ENCODE measurements at regions not wholly inside any gene's neighbourhood (a gene's known extent, or its start where the extent isn't known, plus 50 kb on each side); places are given as distances from the start of the nearest gene placed in this dataset.
A peak's percentile ranks its signal among the peaks of the same experiment; 100 is the strongest.

DNA sequence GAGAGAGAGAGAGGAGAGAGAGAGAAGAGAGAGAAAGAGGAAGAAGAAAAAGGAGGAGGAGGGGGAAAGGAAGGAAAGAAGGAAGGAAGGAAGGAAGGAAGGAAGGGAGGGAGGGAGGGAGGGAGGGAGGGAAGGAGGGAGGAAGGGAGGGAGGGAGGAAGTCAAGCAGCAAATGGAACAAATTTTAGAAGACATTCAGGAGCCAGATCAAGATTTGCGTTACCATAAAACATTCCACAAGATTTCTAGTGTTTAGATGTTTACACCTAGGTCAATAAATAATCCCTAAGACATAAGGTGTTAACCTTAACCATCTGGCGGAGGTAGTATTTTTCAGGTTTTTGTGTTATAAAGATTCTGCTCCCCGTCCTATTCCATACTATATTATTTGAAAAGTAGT lies 1320.1 kb upstream of the PRMT6 start:
- Histone ChIP-seq H3K27me3 (ENCODE audit: control insufficient read depth, insufficient read depth, low read length) (no peaks in the 10 kb centered on the region), H3K36me3 (ENCODE audit: control insufficient read depth, insufficient read depth, low read length) (no peaks in the 10 kb centered on the region), H3K27ac (ENCODE audit: low read length) (no peak overlapping the region), H3K4me1 (ENCODE audit: control insufficient read depth, insufficient read depth, low read length) (no peaks in the 10 kb centered on the region), H3K9me3 (ENCODE audit: control insufficient read depth, low read depth, low read length) (no peaks in the 10 kb centered on the region), H3K4me3 (ENCODE audit: low read length) (no peak overlapping the region)
- DNase-seq: no peak
- WGBS (ENCODE audit: insufficient coverage, low lambda C conversion rate): 78% methylated on average over 1 of the region's 3 CpGs

DNA sequence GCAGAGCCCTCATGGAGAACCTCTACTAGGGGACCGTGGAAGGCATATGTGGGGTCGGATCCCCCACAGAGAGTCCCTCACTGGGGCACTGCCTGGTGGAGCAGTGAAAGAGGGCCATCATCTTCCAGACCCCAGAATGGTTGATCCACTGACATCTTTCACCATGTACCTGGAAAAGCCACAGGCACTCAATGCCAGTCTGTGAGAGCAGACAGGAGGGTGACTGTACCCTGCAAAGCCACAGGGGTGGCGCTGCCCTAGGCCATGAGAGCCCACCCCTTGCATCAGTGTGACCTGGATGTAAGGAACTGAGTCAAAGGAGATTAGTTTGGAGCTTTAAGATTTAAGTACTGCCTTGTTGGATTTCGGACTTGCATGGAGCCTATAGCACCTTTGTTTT lies 1276.7 kb upstream of the PRMT6 start:
- no peaks in the 10 kb centered on the region for H3K4me1 ChIP-seq (ENCODE audit: control insufficient read depth, insufficient read depth, low read length)
- no peak for DNase-seq
- no peak overlapping the region for H3K4me3 ChIP-seq (ENCODE audit: low read length)
- no peaks in the 10 kb centered on the region for H3K27me3 ChIP-seq (ENCODE audit: control insufficient read depth, insufficient read depth, low read length)
- H3K36me3 ChIP-seq (ENCODE audit: control insufficient read depth, insufficient read depth, low read length): no peaks in the 10 kb centered on the region
- no peak overlapping the region for H3K27ac ChIP-seq (ENCODE audit: low read length)
- no peaks in the 10 kb centered on the region for H3K9me3 ChIP-seq (ENCODE audit: control insufficient read depth, low read depth, low read length)
- 100% methylated on average over 1 of the region's 4 CpGs for WGBS (ENCODE audit: insufficient coverage, low lambda C conversion rate)

DNA sequence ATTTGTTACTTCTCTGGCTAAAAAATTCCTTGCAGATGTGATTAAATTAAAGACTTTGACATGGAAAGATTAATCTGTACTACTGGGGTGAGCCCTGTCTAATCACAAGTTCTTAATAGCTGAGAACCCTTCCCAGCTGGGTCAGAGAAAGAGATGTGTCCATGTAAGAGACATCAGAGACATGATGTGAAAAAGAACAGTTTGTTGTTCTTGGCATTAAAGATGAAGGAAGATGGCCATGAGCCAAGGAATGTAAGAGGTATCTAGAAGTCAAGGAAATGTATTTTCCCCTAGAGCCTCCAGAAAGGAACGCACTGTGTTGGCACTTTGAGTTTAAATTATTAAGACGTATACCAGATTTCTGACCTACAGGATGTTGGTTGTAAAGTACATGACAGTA lies 1271.5 kb upstream of the PRMT6 start:
- no peak for DNase-seq
- Histone ChIP-seq H3K27ac (ENCODE audit: low read length) (no peak overlapping the region), H3K4me3 (ENCODE audit: low read length) (no peak overlapping the region), H3K9me3 (ENCODE audit: control insufficient read depth, low read depth, low read length) (no peaks in the 10 kb centered on the region), H3K27me3 (ENCODE audit: control insufficient read depth, insufficient read depth, low read length) (no peaks in the 10 kb centered on the region), H3K4me1 (ENCODE audit: control insufficient read depth, insufficient read depth, low read length) (no peaks in the 10 kb centered on the region), H3K36me3 (ENCODE audit: control insufficient read depth, insufficient read depth, low read length) (no peaks in the 10 kb centered on the region)
- 90% methylated on average over 2 of the region's 2 CpGs for WGBS (ENCODE audit: insufficient coverage, low lambda C conversion rate)

DNA sequence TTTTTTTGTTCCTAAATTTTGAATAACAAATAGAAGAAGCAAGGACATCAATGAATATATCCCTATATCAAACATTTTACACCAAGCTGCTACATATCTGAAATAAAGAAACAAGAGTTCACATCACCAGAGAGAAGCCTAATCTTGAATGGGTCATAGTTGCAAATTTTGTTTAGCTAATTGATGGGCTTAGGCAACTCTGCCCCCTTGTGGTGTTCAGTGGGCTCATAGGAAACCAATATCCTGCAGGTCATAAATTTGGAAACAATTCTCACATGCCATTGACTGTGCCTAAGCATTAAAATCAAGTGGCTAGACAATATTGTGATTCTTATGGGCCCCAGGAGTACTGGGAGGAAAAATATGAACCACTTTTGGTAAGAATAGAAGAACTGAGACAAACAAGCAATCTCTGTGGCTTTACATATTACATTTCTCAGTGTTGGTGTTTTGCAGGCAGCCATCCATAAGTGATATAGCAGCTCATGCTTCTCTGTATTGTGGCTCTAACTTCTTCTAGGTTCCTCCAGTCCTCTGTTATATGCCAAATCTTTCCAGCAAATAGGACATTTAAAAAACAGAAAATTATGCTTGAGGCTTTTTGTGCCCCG lies 1262.8 kb upstream of the PRMT6 start:
- Histone ChIP-seq H3K36me3 (ENCODE audit: control insufficient read depth, insufficient read depth, low read length) (no peaks in the 10 kb centered on the region), H3K27ac (ENCODE audit: low read length) (no peak overlapping the region), H3K4me1 (ENCODE audit: control insufficient read depth, insufficient read depth, low read length) (no peaks in the 10 kb centered on the region), H3K9me3 (ENCODE audit: control insufficient read depth, low read depth, low read length) (no peaks in the 10 kb centered on the region), H3K27me3 (ENCODE audit: control insufficient read depth, insufficient read depth, low read length) (no peaks in the 10 kb centered on the region), H3K4me3 (ENCODE audit: low read length) (no peak overlapping the region)
- WGBS (ENCODE audit: insufficient coverage, low lambda C conversion rate): no CpG with 5 or more reads among the region's 1 CpG
- DNase-seq: peak; percentile 9 to 18

DNA sequence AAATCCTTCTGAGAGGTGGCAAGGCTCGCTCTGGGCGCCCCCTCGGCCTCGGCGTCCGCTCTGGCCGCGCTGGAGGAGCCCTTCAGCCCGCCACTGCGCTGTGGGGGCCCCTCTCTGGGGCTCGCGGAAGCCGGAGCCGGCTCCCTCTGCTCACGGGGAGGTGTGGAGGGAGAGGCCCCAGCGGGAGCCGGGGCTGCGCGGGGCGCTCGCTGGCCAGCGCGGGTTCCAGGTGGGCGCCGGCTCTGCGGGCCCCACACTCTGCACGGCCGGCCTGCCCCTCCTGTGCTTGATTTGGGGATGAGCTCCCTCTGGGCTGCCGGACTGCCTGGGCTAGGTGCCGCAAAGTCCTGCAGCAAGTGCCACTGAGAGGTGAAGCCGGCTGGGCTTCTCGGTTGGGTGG lies 1260.7 kb upstream of the PRMT6 start:
- no peaks in the 10 kb centered on the region for H3K9me3 ChIP-seq (ENCODE audit: control insufficient read depth, low read depth, low read length)
- DNase-seq: no peak
- H3K27ac ChIP-seq (ENCODE audit: low read length): no peak overlapping the region
- no peak overlapping the region for H3K4me3 ChIP-seq (ENCODE audit: low read length)
- no peaks in the 10 kb centered on the region for H3K4me1 ChIP-seq (ENCODE audit: control insufficient read depth, insufficient read depth, low read length)
- no peaks in the 10 kb centered on the region for H3K36me3 ChIP-seq (ENCODE audit: control insufficient read depth, insufficient read depth, low read length)
- no peaks in the 10 kb centered on the region for H3K27me3 ChIP-seq (ENCODE audit: control insufficient read depth, insufficient read depth, low read length)
- no CpG with 5 or more reads among the region's 32 CpGs for WGBS (ENCODE audit: insufficient coverage, low lambda C conversion rate)

DNA sequence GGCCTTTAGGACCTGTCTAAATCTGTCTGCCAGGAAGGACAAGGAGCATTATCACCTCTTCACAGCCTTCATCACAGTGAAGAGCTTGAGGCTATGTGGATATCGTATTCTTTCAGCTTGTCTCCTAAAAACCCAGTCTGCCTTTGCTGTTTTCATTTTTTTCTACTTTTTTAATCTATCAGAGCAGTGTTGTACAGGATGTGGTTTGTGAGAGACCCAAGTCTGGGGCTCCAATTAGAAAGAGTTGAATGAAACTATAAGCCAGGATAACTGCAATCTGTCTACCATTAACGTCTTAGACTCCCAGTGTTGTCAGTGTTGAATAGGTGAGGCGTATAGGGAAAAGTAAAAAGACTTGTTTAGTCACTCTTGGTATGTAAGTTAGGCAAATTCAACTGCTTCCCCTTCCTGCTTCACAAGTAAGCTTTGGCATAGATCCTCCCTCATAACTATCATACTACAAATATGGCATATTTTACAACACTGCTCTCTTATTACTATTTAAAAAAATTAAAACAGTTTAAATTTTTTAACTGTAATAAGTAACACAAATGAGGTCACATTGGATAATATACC lies 1225.8 kb upstream of the PRMT6 start:
- H3K4me1 ChIP-seq (ENCODE audit: control insufficient read depth, insufficient read depth, low read length): no peaks in the 10 kb centered on the region
- no peaks in the 10 kb centered on the region for H3K36me3 ChIP-seq (ENCODE audit: control insufficient read depth, insufficient read depth, low read length)
- no peak overlapping the region for H3K4me3 ChIP-seq (ENCODE audit: low read length)
- H3K27me3 ChIP-seq (ENCODE audit: control insufficient read depth, insufficient read depth, low read length): no peaks in the 10 kb centered on the region
- no peak for DNase-seq
- 100% methylated on average over 1 of the region's 3 CpGs for WGBS (ENCODE audit: insufficient coverage, low lambda C conversion rate)
- no peaks in the 10 kb centered on the region for H3K9me3 ChIP-seq (ENCODE audit: control insufficient read depth, low read depth, low read length)
- no peak overlapping the region for H3K27ac ChIP-seq (ENCODE audit: low read length)

DNA sequence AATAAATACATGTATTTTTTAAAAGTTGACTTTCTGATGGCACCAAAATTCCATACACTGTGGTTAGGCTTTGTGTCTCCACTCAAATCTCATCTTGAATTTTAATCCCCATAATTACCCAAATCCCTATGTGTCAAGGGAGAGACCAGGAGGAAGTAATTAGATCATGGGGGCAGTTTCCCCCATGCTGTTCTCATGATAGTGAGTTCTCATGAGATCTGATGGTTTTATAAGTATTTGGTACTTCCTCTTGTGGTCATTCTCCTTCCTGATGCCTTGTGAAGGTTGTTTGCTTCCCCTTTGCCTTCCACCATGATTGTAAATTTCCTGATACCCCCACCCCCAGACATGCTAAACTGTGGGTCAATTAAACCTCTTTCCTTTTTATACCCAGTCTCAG lies 1218.4 kb upstream of the PRMT6 start:
- Histone ChIP-seq H3K9me3 (ENCODE audit: control insufficient read depth, low read depth, low read length) (no peaks in the 10 kb centered on the region), H3K27ac (ENCODE audit: low read length) (no peak overlapping the region), H3K36me3 (ENCODE audit: control insufficient read depth, insufficient read depth, low read length) (no peaks in the 10 kb centered on the region), H3K27me3 (ENCODE audit: control insufficient read depth, insufficient read depth, low read length) (no peaks in the 10 kb centered on the region), H3K4me3 (ENCODE audit: low read length) (no peak overlapping the region), H3K4me1 (ENCODE audit: control insufficient read depth, insufficient read depth, low read length) (no peaks in the 10 kb centered on the region)
- DNase-seq: no peak

DNA sequence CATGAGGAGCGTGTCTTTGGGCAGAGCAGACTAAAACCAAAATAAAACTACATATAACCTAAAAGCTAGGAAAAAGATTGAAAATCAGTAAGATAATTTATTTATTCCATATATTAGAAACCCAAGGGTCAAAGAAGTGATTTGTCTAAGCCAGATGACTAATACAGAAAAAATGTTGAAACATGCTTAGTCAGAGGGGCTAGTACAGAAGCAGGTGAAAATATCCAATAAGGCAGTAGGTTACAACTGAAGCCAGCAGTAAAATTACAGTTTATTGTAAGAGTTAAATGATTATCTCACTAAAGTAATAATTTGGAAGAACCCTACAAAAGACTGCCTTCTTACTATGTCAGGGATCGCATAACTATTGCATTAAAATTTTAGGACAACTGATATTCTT lies 1190.9 kb upstream of the PRMT6 start:
- DNase-seq: no peak
- Histone ChIP-seq H3K4me3 (ENCODE audit: low read length) (no peak overlapping the region), H3K4me1 (ENCODE audit: control insufficient read depth, insufficient read depth, low read length) (no peaks in the 10 kb centered on the region), H3K27ac (ENCODE audit: low read length) (no peak overlapping the region), H3K36me3 (ENCODE audit: control insufficient read depth, insufficient read depth, low read length) (no peaks in the 10 kb centered on the region), H3K9me3 (ENCODE audit: control insufficient read depth, low read depth, low read length) (no peaks in the 10 kb centered on the region), H3K27me3 (ENCODE audit: control insufficient read depth, insufficient read depth, low read length) (no peaks in the 10 kb centered on the region)
- 100% methylated on average over 1 of the region's 2 CpGs for WGBS (ENCODE audit: insufficient coverage, low lambda C conversion rate)

DNA sequence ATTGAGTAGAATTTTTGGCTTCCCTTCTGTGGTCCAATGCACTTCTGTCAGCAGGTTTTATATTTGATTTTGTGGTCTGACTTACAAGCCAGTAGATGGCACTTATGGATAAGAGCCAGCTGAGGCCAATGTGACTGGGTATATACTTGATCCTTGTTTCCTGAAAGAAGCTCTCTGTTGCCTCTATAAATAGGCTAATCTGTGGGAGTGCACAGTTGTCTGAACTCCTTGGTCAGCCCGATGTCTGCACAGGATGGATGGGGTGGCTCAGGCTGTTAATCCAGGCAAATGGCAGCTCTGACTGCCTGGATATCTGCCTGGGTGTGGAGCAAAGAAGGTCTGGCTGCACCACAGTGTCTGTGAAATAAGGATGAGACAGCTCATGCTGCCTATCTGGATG lies 1183.7 kb upstream of the PRMT6 start:
- Histone ChIP-seq H3K4me3 (ENCODE audit: low read length) (no peak overlapping the region), H3K9me3 (ENCODE audit: control insufficient read depth, low read depth, low read length) (no peaks in the 10 kb centered on the region), H3K27me3 (ENCODE audit: control insufficient read depth, insufficient read depth, low read length) (no peaks in the 10 kb centered on the region), H3K36me3 (ENCODE audit: control insufficient read depth, insufficient read depth, low read length) (no peaks in the 10 kb centered on the region), H3K27ac (ENCODE audit: low read length) (no peak overlapping the region), H3K4me1 (ENCODE audit: control insufficient read depth, insufficient read depth, low read length) (no peaks in the 10 kb centered on the region)
- no peak for DNase-seq
- no CpG with 5 or more reads among the region's 1 CpG for WGBS (ENCODE audit: insufficient coverage, low lambda C conversion rate)

DNA sequence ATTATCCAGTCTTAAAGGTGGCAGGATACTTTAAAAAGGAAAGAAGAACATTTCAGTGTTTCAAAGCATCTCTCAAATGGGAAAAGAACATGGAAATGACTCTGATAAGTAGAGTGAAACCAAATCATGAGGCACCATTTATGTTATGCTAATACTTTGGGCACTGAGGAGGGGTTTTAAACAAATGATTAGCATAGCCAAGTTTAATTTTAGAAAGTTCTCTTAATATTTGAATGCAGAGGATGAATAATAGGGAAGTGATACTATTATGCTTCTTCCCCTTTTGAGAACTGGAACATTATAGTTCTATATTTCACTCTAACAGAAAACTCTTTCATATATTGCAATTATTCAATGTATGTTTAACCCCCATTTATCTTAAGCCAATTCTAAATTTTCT lies 1181.9 kb upstream of the PRMT6 start:
- Histone ChIP-seq H3K4me1 (ENCODE audit: control insufficient read depth, insufficient read depth, low read length) (no peaks in the 10 kb centered on the region), H3K27me3 (ENCODE audit: control insufficient read depth, insufficient read depth, low read length) (no peaks in the 10 kb centered on the region), H3K4me3 (ENCODE audit: low read length) (no peak overlapping the region), H3K36me3 (ENCODE audit: control insufficient read depth, insufficient read depth, low read length) (no peaks in the 10 kb centered on the region), H3K27ac (ENCODE audit: low read length) (no peak overlapping the region), H3K9me3 (ENCODE audit: control insufficient read depth, low read depth, low read length) (no peaks in the 10 kb centered on the region)
- no peak for DNase-seq

DNA sequence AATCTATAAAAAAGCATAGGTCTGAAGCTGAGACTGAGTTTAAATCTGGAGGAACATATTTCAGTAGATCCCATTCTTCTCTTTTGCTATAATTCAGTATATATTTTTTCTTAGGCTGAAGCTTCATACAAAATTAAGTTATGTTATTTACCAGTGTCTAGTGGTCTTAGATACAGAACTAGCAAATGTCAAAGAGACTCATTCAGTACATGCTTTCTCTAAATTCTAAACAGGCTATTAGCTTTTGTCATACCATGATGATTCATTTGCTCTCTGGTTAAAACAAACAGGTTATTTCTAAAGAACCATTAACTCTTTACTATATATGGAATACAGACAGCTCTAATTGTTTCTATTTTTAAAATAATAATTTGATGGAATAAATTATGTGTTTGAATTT lies 1170.2 kb upstream of the PRMT6 start:
- no peaks in the 10 kb centered on the region for H3K27me3 ChIP-seq (ENCODE audit: control insufficient read depth, insufficient read depth, low read length)
- H3K27ac ChIP-seq (ENCODE audit: low read length): no peak overlapping the region
- no peaks in the 10 kb centered on the region for H3K4me1 ChIP-seq (ENCODE audit: control insufficient read depth, insufficient read depth, low read length)
- H3K36me3 ChIP-seq (ENCODE audit: control insufficient read depth, insufficient read depth, low read length): no peaks in the 10 kb centered on the region
- H3K9me3 ChIP-seq (ENCODE audit: control insufficient read depth, low read depth, low read length): peaks cover 1% of the 10 kb centered on the region
- no peak overlapping the region for H3K4me3 ChIP-seq (ENCODE audit: low read length)
- DNase-seq: no peak

Data from large intestine (tissue), 3 donors.